Nephron progenitor cell (in vitro differentiated cells): ENCODE measurements at regions not wholly inside any gene's neighbourhood (a gene's known extent, or its start where the extent isn't known, plus 50 kb on each side); places are given as distances from the start of the nearest gene placed in this dataset.
A peak's percentile ranks its signal among the peaks of the same experiment; 100 is the strongest.

Source experiments
- DNase-seq: peaks from one replicate; pipeline ENCODE4 v3.0.0; 2021
- H3K27ac Mint-ChIP-seq: 2 replicates; pipeline ENCODE4 v1.8.0; 2021; ENCODE audit warnings: mild to moderate bottlenecking, moderate library complexity, mixed read lengths
- H3K27me3 Mint-ChIP-seq: 2 replicates; pipeline ENCODE4 v1.8.0; 2021; ENCODE audit warnings: mild to moderate bottlenecking, low read depth, mixed read lengths; ENCODE audit not compliant: poor library complexity
- H3K36me3 Mint-ChIP-seq: 2 replicates; pipeline ENCODE4 v1.8.0; 2021; ENCODE audit warnings: low read depth, mixed read lengths
- H3K4me1 Mint-ChIP-seq: 2 replicates; pipeline ENCODE4 v1.8.0; 2021; ENCODE audit warnings: mixed read lengths
- H3K4me3 Mint-ChIP-seq: 2 replicates; pipeline ENCODE4 v1.8.0; 2021; ENCODE audit warnings: mild to moderate bottlenecking, moderate library complexity, mixed read lengths
- H3K9me3 Mint-ChIP-seq: 2 replicates; pipeline ENCODE4 v1.8.0; 2021; ENCODE audit warnings: mild to moderate bottlenecking, moderate library complexity, mixed read lengths
- CTCF ChIP-seq: fragments of 200-600 bp; sonication (generic); IDR thresholded peaks from 2 replicates; pipeline ENCODE4 v1.5.0; 2021; ENCODE audit warnings: antibody characterized with exemption

GRCh38 chr16:56068816-56069215, 122.5 kb upstream of the GNAO1 start:
- no peak for DNase-seq
- Mint-ChIP-seq H3K4me3 (no peak overlapping the region), H3K4me1 (peaks cover 10% of the 10 kb centered on the region), H3K27ac (no peak overlapping the region), H3K27me3 (peaks cover 21% of the 10 kb centered on the region), H3K9me3 (no peaks in the 10 kb centered on the region), H3K36me3 (no peaks in the 10 kb centered on the region)
- TF ChIP-seq CTCF = no peak

GRCh38 chr16:56068314-56068713, 123.0 kb upstream of the GNAO1 start:
- peak; percentile 10 for DNase-seq
- peaks cover 23% of the 10 kb centered on the region for H3K27me3 Mint-ChIP-seq
- H3K36me3 Mint-ChIP-seq = no peaks in the 10 kb centered on the region
- H3K9me3 Mint-ChIP-seq = no peaks in the 10 kb centered on the region
- peaks cover 10% of the 10 kb centered on the region for H3K4me1 Mint-ChIP-seq
- no peak overlapping the region for H3K27ac Mint-ChIP-seq
- no peak for TF ChIP-seq CTCF
- no peak overlapping the region for H3K4me3 Mint-ChIP-seq

GRCh38 chr16:56067406-56067805, 123.9 kb upstream of the GNAO1 start:
- peaks cover 10% of the 10 kb centered on the region for H3K4me1 Mint-ChIP-seq
- H3K27ac Mint-ChIP-seq = no peak overlapping the region
- no peaks in the 10 kb centered on the region for H3K36me3 Mint-ChIP-seq
- H3K9me3 Mint-ChIP-seq = no peaks in the 10 kb centered on the region
- no peak for TF ChIP-seq CTCF
- H3K27me3 Mint-ChIP-seq = peaks cover 19% of the 10 kb centered on the region
- DNase-seq = no peak
- no peak overlapping the region for H3K4me3 Mint-ChIP-seq

GRCh38 chr16:56066617-56067016, 124.7 kb upstream of the GNAO1 start:
- Mint-ChIP-seq H3K27me3 (peaks cover 14% of the 10 kb centered on the region), H3K4me1 (peaks cover 10% of the 10 kb centered on the region), H3K9me3 (no peaks in the 10 kb centered on the region), H3K27ac (no peak overlapping the region), H3K36me3 (no peaks in the 10 kb centered on the region), H3K4me3 (no peak overlapping the region)
- no peak for TF ChIP-seq CTCF
- no peak for DNase-seq

- no peak for DNase-seq
- no peak for TF ChIP-seq CTCF
- no peaks in the 10 kb centered on the region for H3K9me3 Mint-ChIP-seq
- H3K27ac Mint-ChIP-seq = no peak overlapping the region
- no peak overlapping the region for H3K4me3 Mint-ChIP-seq
- H3K4me1 Mint-ChIP-seq = peaks cover 7% of the 10 kb centered on the region
- H3K27me3 Mint-ChIP-seq = peaks cover 16% of the 10 kb centered on the region
- no peaks in the 10 kb centered on the region for H3K36me3 Mint-ChIP-seq
Measured at GRCh38 chr16:56063111-56063510, 128.2 kb upstream of the GNAO1 start.

- TF ChIP-seq CTCF = no peak
- no peak overlapping the region for H3K27ac Mint-ChIP-seq
- DNase-seq = no peak
- no peaks in the 10 kb centered on the region for H3K9me3 Mint-ChIP-seq
- no peak overlapping the region for H3K4me3 Mint-ChIP-seq
- H3K4me1 Mint-ChIP-seq = peaks cover 9% of the 10 kb centered on the region
- peaks cover 13% of the 10 kb centered on the region for H3K27me3 Mint-ChIP-seq
- H3K36me3 Mint-ChIP-seq = no peaks in the 10 kb centered on the region
Measured at GRCh38 chr16:56057151-56057550, 134.1 kb upstream of the GNAO1 start.
